Ishikawa (cell line): ENCODE measurements at regions not wholly inside any gene's neighbourhood (a gene's known extent, or its start where the extent isn't known, plus 50 kb on each side); places are given as distances from the start of the nearest gene placed in this dataset.

Experiments
- CEBPB ChIP-seq: IDR thresholded peaks from 2 replicates; pipeline ENCODE4 v1.6.1; 2012
- EGR1 ChIP-seq: IDR thresholded peaks from 2 replicates; pipeline ENCODE4 v1.6.1; 2012
- EP300 ChIP-seq: IDR thresholded peaks from 2 replicates; pipeline ENCODE4 v1.6.1; 2012; ENCODE audit warnings: borderline replicate concordance
- FOXM1 ChIP-seq: IDR thresholded peaks from 2 replicates; pipeline ENCODE4 v1.6.1; 2012; ENCODE audit warnings: low read depth, borderline replicate concordance
- MAX ChIP-seq: IDR thresholded peaks from 2 replicates; pipeline ENCODE4 v1.6.1; 2012
- NFIC ChIP-seq: IDR thresholded peaks from 2 replicates; pipeline ENCODE4 v1.6.1; 2012
- RAD21 ChIP-seq: IDR thresholded peaks from 2 replicates; pipeline ENCODE4 v1.6.1; 2012; ENCODE audit warnings: low read depth
- REST ChIP-seq: IDR thresholded peaks from 2 replicates; pipeline ENCODE4 v1.6.1; 2012; ENCODE audit warnings: low read depth, mild to moderate bottlenecking
- TAF1 ChIP-seq: IDR thresholded peaks from 2 replicates; pipeline ENCODE4 v1.6.1; 2012; ENCODE audit warnings: low read depth, mild to moderate bottlenecking
- TCF12 ChIP-seq: IDR thresholded peaks from 2 replicates; pipeline ENCODE4 v1.6.1; 2012; ENCODE audit warnings: low read depth
- TEAD4 ChIP-seq: IDR thresholded peaks from 2 replicates; pipeline ENCODE4 v1.6.1; 2012
- USF1 ChIP-seq: IDR thresholded peaks from 2 replicates; pipeline ENCODE4 v1.6.1; 2012
- YY1 ChIP-seq: IDR thresholded peaks from 2 replicates; pipeline ENCODE4 v1.6.1; 2012; ENCODE audit warnings: low read depth
- ZBTB7A ChIP-seq: IDR thresholded peaks from 2 replicates; pipeline ENCODE4 v1.6.1; 2012; ENCODE audit warnings: low read depth

GRCh38 chr6:44039191-44039719, 88.0 kb downstream of the MRPL14 start:
- TF ChIP-seq EP300: no peak; the same call in 1 of the 2 replicates
- no peak for TF ChIP-seq EGR1
- no peak for TF ChIP-seq YY1
- TF ChIP-seq TEAD4: no peak
- TF ChIP-seq REST: peak; percentile 61
- no peak for TF ChIP-seq TAF1
- no peak for TF ChIP-seq RAD21
- TF ChIP-seq FOXM1: no peak
- no peak for TF ChIP-seq CEBPB
- peak; percentile 36; the same call in 1 of the 2 replicates for TF ChIP-seq MAX
- TF ChIP-seq ZBTB7A: peak; percentile 79
- no peak; the same call in 1 of the 2 replicates for TF ChIP-seq NFIC
- TF ChIP-seq TCF12: peak; percentile 58
- TF ChIP-seq USF1: no peak
